RPMI8226 (cell line): ENCODE measurements at regions not wholly inside any gene's neighbourhood (a gene's known extent, or its start where the extent isn't known, plus 50 kb on each side); places are given as distances from the start of the nearest gene placed in this dataset.

Experiments used
- DNase-seq: peaks from one replicate; pipeline ENCODE4 v3.0.0-alpha.2; 2015

DNA sequence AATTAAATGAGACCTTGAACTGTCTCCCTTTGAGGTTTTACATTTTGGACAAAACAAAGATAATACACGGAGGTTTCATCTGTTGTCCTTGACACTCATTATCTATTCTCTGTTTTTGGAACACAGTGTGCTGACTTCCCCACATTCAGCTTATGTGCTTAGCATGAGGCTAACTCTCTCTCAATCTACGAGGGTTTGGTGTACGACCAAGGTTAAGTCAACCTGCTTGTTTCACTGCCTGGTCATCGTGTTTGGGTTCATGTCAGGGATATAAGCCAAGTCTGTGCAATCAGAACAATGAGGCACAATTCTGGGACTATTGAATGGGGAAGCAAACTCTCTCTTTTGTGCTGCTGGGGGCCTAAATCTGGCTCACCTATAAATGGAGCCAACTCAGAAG lies 328.5 kb upstream of the USP25 start:
- DNase-seq = no peak

DNA sequence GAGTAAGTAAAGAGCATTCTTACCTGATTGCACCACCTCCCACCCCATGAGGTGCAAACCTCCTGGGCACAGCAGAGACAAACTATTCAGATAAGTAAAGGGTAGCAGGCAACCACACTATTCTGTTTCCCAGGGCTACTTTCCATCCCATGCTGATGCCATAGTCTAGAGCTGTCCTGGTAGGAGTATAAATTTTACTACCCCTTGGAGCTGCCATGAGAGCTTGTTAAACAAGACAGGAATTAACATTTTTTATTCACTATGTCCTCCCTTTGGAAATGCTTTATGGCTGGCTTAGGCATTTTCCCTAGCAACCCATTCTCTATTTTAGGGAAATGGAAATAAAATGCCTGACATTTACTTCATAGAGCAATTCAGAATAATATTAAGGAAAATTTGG lies 324.6 kb upstream of the USP25 start:
- no peak for DNase-seq

DNA sequence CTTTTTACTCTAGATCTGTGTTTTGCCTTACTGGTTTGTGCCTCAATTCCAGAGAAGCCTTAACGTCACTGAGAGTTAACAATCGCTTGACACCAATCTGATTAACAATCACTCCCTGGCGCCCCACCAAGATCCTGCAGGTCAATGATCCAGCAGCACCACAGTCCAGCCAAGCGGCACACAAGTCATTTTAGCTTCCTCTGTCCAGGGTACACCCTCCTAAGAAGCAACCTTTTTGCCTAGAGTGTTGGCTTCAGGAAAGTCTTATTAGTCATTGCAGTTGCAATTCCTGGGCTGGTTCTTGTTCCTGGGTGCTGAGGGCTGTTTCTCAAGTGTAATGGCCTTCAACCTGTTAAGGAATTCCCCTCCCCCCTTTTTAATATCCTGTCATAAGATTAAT lies 323.0 kb upstream of the USP25 start:
- DNase-seq = no peak

DNA sequence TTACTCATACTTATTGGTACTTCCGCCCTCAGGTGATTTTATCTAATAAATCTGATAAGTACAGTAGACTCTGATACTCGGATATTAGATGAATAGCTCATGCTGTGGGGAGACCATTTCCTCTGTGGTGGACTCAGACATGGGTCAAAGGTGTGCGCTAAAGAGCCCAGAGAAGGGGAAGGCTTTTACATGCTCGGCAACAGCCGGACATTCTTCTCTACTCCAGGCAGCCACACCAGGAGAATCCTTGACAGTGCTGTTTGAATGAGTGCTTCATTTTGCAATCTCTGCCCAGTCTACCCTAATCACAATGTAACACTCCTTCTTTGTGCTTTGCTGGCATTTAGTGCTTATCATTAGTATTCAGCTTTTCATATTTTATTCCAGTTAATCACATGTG lies 322.2 kb upstream of the USP25 start:
- no peak for DNase-seq

DNA sequence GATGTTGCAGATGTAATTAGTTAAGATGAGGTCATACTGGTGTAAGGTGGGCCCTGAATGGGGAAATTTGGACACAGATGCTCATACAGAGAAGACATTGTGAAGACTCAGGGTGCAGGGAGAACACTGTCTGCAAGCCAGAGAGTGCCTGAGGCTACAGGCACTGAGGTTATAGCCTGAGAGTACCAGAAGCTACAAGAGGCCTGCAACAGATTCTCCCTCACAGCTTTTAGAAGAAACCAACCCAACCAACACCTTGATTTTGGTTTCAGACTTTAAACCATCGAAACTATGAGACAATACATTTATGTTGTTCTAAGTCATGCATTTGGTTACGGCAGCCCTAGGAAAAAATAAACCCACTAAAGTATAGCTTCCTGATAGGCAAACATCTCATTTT lies 321.7 kb upstream of the USP25 start:
- no peak for DNase-seq

DNA sequence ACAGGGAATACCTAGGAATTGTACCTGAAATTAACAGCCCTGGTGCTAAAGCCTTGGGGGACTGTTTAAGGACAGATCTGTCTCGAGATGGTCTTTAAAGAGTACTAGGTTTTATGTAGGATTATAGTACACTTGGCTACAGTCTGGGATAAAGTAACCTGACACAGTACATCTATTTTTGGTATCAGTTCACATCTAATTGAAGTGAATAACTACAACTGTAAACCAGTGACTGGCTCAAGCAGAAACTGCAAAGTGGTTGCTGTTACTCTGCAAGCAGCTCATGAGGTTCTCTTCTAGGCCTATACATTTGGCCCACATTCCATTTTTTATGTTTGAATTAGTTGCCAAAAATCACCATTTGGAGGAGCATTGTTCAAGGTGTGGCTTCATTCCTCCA lies 320.8 kb upstream of the USP25 start:
- no peak for DNase-seq

DNA sequence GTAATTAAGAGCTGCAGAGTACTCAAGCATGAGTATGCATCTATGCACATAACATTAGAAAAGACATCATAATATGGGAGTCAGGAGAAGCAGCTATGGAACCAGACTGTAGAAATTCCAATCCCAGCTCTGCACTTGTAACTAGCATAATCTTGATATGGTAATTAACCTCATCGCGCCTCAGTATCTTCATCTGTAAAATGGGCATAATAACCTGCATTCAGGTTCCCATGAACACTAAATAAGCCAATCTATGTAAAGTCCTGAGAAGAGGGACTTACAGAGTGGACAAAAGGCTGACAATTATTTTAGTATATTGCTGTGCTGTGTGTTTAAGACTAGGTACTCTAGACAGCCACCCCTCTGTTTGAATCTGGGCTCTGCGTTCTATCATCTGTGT lies 318.9 kb upstream of the USP25 start:
- no peak for DNase-seq

DNA sequence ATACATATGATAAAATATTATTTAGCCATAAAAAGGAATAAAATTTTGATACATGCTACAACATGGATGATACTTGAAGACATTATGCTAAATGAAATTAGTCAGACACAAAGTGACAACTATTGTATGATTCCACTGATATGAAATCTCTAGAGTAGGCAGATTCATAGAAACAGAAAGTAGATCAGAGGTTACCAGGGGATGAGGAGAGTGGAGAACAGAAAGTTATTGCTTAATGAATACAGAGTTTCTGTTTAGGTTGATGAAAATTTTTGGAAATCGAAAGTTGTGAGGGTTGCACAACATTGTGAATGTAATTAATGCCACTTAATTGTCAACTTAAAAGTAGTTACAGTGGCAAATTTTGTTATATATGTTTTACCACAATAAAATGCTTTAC lies 315.7 kb upstream of the USP25 start:
- peak; percentile 26 for DNase-seq

DNA sequence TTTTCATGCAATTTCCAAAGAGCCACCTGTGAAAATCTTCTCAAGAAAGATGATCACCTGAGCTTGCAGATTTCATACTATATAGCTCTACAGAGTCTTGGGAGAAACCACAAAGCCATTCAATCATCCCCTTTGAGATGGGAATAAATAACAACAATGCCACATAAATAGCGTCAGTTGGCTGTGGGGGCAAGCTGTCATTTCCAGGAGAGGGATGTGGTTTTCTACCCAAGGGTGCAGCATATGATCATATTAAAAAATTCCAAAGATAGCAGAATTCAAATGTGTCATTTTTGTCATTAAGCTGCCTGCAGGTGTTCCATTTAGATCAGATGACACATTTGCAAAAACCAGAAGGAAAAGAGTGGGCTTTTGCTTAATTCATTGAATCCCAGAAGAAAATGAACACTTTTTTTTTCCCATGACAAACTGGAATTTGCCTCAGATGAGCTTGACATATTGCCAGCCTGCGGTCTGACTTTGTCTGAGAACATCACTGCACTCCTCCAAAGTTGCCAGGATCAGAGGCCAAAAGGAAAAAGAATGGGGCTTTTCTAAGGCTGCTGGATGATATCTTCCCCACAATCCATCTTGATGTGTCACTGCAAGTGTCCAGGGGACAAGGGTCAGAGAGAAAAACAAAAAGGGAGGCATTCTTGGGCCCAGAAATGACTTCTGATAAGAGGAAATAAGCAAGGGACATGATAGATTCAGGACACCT lies 314.1 kb upstream of the USP25 start:
- no peak for DNase-seq

DNA sequence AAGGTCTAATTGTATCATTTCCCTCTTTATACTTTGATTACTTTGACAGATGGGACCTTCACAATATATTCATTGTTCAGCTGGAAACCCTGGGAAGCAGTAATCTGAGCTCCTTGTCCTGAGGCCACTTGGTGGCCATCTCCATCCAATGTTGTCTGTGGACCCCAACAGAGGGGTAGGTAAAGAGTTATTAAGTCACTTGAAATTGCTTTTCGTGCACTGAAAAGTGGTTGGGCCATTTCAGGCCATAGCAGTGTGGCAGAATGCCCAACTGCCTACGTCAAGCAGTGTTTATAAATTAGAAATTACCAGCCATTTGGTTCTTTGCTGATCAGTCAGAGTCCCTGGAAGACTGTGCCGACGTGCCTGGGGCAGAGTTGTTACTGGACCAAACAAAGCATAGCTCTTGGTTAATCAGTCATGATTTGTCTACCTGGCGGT lies 308.3 kb upstream of the USP25 start:
- no peak for DNase-seq

DNA sequence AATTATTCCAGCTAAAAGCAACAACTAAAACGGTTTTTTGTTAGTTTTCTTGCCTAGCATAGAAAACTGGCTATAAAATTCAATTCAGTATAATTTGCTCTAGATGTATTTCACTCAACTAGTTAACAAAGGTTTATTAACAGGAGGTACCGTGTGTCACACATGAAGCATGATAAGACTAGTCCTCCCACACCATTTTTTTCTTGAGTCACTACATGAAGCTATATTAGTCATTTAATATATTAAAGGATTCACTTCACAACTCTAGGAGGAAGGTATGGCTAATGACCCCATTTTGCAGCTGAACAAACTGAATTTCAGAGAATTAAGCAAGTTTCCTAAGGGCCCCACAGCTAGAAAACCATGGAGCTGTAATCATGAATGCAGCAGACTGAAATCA lies 307.8 kb upstream of the USP25 start:
- no peak for DNase-seq

DNA sequence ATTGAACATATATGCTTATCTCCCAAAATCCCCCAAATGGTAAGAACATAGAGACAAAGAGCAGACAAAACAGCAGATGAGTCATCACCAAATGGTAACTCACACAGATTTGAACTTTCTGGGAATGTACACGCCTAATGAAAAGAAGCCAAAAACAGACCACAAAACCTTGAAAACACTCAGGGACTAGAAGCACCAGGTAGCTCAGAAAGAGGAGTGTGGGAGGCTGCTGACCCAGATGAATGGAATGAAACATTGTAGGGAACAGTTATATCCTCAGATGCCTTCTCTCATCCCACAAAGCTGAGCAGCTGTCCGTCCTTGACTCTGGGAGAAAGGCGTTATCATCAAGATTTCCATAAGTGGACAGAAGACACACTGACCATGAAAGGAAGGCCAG lies 307.0 kb upstream of the USP25 start:
- no peak for DNase-seq

DNA sequence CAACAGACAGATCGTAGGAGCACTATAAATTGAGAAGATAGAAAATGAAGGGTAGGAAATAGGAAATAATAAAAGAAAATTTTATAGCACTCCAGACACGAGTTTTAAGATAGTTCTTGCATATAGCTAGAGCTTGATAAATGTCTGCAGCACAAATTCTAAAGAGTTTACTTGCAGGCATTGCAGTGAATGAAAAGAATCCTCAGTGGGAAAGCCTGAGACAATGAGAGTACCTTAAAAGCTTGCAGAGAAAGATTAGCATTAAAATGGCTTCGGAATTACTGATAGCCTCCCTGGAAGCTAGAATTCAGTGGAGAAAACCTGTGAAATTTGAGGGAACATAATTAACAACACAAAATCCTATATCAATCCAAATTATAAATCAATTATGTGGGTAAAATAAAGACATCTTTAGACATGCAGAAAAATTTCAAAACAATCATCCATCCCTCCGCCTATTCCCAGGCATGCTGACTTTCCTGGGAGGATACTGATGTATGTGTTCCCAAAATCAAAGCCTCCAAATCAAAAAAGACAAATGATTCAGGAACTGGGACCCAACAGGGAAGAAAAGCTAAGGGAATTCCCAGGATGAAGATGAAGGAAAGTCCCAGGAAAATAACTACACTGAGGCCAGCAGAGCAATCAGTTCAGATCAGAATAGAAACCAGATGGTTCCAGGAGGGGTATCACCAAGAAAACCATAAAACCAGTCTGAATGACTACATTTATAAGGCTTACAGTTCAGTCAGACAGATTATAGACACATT lies 305.9 kb upstream of the USP25 start:
- DNase-seq = no peak

DNA sequence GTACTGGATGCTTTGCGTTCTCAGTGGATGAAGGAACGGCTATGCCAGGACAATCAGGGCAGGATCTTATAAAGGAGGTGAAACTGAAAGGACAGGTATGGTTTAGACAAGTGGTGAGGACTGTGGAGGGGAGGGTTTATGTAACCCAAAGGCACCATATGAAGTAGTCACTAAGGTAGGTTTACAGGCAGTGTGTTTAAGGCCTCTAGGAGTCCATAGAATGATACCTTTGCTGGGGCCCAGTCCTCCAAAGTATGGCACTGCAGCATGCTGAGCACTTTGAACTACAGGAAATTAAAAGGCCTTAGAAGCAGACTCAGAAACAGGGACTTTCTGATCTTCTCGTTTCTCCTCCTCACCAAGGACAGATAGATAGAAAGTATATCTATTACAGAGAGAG lies 304.7 kb upstream of the USP25 start:
- no peak for DNase-seq

DNA sequence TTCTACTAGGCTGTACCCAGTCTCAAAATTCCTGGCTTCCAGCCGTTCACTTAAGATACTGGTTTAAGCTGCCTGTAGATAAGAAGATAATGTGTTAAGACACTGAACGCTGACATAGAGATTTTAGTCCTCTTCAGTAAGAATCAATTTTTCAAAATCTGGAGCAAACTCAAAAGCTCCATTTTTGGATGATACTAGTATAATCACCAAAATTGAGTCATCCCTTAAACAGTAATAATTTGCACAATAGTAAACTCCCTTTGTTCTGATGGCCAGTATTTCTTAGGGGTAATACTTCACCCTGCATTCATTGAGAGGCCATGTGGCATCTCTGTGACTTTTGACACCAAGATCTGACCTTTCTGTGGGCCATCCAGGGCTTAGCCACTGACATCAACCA lies 299.8 kb upstream of the USP25 start:
- DNase-seq = no peak

DNA sequence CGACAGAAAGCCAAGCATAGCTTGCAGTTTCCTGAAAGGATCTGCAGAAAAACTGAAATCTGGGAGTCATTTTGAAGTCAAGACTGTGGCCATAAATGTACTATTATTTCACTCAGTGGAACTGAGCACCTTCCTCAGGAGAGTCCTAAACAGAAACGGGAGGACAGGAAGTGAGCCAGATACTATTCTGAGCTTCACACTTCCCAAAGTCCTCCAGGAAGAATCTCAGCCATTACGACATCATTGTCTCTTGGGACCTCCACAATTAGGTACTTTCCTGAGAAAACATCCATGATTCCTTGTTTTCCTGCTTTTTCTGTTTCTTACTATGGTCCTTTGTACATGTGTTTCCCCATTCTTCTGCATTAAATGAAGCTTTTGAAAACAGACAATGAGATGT lies 299.2 kb upstream of the USP25 start:
- no peak for DNase-seq

DNA sequence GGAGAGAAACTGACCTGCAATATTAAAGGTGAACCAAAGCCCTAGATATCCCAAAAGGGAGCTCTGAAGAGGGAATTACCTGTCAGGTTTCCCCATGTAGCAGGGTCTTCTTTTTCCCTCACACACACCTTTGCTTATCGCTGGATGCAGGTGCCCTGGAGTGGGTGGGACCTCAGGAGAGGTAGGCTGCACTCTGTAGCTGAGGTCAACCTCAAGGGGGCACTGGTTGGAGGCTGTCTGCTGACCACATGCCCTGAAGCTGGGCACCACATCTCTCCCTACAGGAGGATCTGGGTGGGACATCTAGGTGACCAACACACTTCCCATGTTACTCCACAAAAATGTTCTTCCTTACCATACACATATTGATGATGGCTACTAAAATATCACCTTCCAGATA lies 298.7 kb upstream of the USP25 start:
- no peak for DNase-seq

DNA sequence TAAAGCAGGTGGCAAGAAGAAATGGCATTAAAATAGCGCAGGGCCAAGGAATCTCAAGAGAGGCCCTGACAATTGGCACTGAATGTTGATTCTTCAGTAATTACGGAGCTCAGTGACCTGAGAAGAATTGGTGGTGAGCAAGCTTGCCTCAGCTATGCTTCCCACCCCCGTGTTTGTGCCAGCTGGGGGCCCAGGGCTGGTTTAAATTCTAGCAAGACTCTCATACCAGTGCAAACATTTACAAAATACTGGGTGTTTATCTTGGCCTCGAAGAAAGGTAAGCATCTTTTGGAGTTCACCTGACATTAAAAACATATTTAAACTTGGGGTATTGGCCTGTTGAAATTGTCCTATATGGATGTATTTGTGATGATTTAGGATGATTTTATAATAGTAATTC lies 296.7 kb upstream of the USP25 start:
- no peak for DNase-seq

DNA sequence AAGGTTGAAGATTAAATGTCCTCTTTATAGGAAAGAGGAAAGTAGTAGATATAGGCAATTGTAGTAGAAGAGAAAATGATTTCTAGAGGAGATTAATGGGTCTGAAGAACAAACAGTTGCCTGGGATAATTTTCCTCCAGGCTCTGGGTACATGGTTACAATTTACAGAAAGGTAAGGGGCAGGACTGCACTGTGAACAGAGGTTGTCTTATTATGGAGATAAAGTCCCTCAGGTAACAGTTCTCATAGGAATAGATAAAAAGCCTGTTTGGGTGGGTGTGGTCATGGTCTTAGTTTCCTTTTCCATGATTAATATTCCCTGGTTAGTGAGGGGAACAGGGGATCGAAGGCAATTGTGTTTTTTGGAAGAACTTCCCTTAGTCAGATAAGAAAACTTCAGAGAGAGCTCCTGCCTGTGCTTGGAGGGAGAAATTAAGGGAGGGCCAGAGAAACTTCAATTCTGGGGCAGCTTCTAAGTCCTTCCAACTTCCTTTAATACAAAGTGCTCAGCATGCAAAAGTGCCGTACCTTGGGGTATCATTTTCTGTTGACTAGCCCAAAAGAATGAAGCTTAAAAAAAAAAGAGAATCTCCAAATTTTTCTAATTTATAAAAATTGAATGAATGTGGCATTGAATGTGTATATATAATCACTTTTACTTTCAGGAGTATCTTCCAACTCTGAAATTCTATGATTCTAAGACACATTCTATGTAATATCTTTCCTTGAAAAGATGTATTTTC lies 295.4 kb upstream of the USP25 start:
- DNase-seq = no peak

DNA sequence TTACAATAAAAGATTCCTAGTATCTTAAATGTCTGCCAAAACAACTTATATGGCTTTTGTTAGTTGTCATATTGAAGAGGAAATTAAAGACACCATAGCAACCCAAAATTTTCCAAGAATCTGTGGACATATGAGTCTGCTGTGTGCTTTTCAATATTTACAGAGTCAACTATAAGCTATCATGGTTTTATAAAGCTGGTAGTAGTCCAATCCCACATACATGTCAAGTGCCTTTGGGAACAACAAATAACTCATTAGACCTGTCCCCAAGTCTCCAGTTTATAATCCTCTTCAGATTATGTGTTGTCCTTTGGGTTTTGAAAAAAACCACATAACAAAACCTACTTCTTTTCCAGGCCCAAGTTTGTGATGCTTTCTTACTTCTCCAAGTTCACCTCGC lies 293.8 kb upstream of the USP25 start:
- no peak for DNase-seq

DNA sequence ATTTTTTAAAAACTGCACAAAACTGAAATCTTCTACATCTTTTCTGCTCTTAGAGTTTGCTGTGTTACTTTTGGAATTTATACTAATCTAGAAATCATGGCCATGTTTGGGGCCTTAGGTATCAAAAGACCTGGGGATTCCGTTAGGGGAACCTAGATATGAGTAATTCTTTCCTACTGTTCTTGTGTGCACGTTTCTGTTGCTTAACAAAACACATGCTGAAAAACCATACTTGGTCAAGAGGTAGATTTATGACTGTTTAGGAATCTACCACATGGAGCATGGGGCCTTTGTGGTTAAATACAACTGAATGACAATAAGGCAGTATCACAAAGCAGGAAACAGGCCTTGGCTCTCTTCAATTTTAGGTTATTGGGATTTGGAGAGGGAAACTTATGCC lies 291.9 kb upstream of the USP25 start:
- DNase-seq = no peak

DNA sequence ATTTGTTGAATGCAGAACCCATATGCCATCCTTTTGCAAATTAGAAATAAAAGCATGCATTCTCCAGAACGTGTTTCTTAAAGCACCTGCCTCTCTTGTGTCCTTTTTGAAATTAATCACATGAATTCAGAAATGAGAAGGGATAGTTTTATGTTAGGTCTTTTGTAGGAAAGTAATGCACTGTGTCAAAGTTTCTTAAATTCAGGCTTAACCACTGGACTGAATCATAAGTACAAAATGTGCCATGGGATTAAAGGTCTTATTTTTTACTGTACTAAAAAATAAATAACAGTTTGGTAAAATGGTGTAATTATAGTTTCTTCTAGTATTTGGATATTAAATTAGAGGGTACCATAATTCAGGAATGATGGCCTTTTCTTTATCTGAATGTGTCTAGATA lies 290.1 kb upstream of the USP25 start:
- DNase-seq = no peak

DNA sequence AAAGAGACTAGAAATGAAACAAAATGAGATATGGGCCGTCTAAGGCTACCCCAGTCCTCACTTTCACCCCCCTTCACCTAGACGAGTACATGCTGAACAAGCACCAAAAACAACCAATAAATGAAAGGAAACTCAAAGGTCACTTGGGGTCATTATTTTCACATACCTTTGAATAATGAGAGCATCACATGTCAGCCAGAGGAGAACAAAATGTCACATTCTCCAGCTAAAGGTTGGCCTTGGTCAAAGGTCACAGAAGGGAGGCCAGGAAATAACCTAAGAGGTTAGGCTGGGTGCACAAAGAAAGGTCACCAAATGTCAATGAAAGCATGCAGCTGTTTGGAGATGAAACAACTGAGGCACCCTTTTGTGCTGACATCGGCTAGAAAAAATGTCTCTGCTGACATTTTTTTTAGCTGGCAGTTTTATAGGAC lies 288.7 kb upstream of the USP25 start:
- DNase-seq = peak; percentile 49

DNA sequence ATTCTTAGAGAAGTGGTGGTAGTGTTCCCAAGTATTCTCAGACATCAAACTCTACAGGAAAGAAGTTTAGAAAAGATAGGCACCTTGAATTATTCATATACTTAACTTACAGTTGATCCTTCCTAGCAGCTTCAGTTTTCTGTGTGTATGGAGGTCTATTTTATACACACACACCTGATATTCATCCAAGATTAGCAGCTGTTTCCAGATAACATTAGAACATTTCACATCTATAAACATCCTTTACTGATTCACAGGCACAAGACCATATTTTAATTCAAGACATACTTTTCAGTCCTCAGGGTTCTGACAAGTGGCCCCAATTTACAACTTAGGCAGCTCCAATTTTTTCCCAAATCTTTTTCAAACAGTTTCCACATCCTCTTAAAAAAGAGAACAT lies 287.8 kb upstream of the USP25 start:
- DNase-seq = no peak
